Esophagus muscularis mucosa (tissue), 4 donors: ENCODE measurements at regions not wholly inside any gene's neighbourhood (a gene's known extent, or its start where the extent isn't known, plus 50 kb on each side); places are given as distances from the start of the nearest gene placed in this dataset.

Source experiments
- DNase-seq: peaks from one replicate; pipeline ENCODE4 v3.0.0-alpha.2; 2017; ENCODE audit errors: extremely low spot score
- H3K27ac ChIP-seq, 4 donors: fragments of 200-600 bp; sonication (generic); replicated peaks in 1 of 4; 1 replicate in 3 of 4; 2 replicates in 1 of 4; pipeline ENCODE4 v1.5.1; 2016 to 2019; ENCODE audit warnings: mild to moderate bottlenecking in 1 of 4
- H3K27me3 ChIP-seq, 4 donors: fragments of 200-600 bp; sonication (generic); one replicate each; pipeline versions ENCODE4 v1.5.1 to v1.6.0; 2016 to 2019
- H3K36me3 ChIP-seq, 4 donors: fragments of 200-600 bp; sonication (generic); one replicate each; pipeline ENCODE4 v1.5.1; 2016 to 2019
- H3K4me1 ChIP-seq, 4 donors: fragments of 200-600 bp; sonication (generic); one replicate each; pipeline ENCODE4 v1.5.1; 2016 to 2019
- H3K4me3 ChIP-seq, 4 donors: fragments of 200-600 bp; sonication (generic); 1 replicate in 2 of 4; 2 replicates in 2 of 4; pipeline ENCODE4 v1.5.1; 2016 to 2019; ENCODE audit warnings: mild to moderate bottlenecking in 4 of 4, moderate library complexity in 1 of 4
- H3K9me3 ChIP-seq, 4 donors: fragments of 200-600 bp; sonication (generic); 1 replicate in 3 of 4; 2 replicates in 1 of 4; pipeline ENCODE4 v1.5.1; 2016 to 2019
- EP300 ChIP-seq: sonication (generic); formaldehyde crosslinking; IDR thresholded peaks from one replicate; pipeline ENCODE4 v1.6.1; 2017; ENCODE audit warnings: antibody characterized with exemption
- POLR2A ChIP-seq: fragments of 450-650 bp; IDR thresholded peaks from one replicate; pipeline ENCODE4 v1.6.1; 2017; ENCODE audit warnings: antibody characterized with exemption, moderate library complexity, mild to moderate bottlenecking, low read depth
- POLR2AphosphoS5 ChIP-seq, 2 donors: sonication (generic); formaldehyde crosslinking; IDR thresholded peaks; one replicate each; pipeline ENCODE4 v1.6.1; 2017; ENCODE audit warnings: antibody characterized with exemption in 2 of 2
- WGBS: methylation state at CpG from one replicate; pipeline ENCODE4 v1.1.5; 2018; 5-methylcytosine and 5-hydroxymethylcytosine counted together
- intact Hi-C: fragments of 100-400 bp; cut with DNase I; formaldehyde crosslinking; loops from one replicate; pipeline ENCODE4 v1.15.1; 2023
- TF ChIP-seq, protein P1 (sequence below), 3 experiments: fragments of 200-600 bp in 2 of 3; fragments of 450-650 bp in 1 of 3; sonication (generic) in 2 of 3; IDR thresholded peaks; one replicate each; pipeline ENCODE4 v1.5.1; 2017 to 2019; ENCODE audit warnings: antibody characterized with exemption in 3 of 3, mild to moderate bottlenecking in 2 of 3, moderate library complexity in 1 of 3

DNA sequence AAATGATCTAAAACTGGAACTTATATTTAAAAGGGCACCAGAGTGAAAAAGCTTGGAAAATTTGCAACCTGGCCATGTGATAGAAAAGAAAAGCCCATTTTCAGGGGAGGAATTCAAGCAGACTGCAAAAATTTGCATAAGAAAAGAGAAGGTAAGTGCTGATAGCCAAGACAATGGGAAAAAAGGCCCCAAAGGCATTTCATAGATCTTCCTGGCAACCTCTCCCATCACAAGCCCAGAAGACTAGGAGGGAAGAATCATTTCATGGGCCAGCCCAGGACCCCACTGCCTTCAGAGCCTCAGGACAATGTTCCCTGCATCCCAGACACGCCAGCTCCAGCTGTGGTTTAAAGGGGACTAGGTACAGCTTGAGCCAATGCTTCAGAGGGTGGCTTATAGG is 887.3 kb upstream of the DIAPH2 start:
- no peak for DNase-seq
- TF ChIP-seq POLR2A (no peak), EP300 (no peak), POLR2AphosphoS5 (IDR thresholded peaks at IDR 0.05) (no peak)
- TF ChIP-seq, protein P1, sequence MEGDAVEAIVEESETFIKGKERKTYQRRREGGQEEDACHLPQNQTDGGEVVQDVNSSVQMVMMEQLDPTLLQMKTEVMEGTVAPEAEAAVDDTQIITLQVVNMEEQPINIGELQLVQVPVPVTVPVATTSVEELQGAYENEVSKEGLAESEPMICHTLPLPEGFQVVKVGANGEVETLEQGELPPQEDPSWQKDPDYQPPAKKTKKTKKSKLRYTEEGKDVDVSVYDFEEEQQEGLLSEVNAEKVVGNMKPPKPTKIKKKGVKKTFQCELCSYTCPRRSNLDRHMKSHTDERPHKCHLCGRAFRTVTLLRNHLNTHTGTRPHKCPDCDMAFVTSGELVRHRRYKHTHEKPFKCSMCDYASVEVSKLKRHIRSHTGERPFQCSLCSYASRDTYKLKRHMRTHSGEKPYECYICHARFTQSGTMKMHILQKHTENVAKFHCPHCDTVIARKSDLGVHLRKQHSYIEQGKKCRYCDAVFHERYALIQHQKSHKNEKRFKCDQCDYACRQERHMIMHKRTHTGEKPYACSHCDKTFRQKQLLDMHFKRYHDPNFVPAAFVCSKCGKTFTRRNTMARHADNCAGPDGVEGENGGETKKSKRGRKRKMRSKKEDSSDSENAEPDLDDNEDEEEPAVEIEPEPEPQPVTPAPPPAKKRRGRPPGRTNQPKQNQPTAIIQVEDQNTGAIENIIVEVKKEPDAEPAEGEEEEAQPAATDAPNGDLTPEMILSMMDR (IDR thresholded peaks at IDR 0.05) = no peak
- Histone ChIP-seq H3K9me3 (peaks cover 0 to 7% (median 0%) of the 10 kb centered on the region in 4 donors), H3K4me3 (no peak overlapping the region), H3K36me3 (no peaks in the 10 kb centered on the region), H3K4me1 (no peaks in the 10 kb centered on the region), H3K27ac (no peak overlapping the region), H3K27me3 (no peaks in the 10 kb centered on the region)
- WGBS = 33% methylated on average over 1 of the region's 1 CpG
- intact Hi-C loops = no loop called here

DNA sequence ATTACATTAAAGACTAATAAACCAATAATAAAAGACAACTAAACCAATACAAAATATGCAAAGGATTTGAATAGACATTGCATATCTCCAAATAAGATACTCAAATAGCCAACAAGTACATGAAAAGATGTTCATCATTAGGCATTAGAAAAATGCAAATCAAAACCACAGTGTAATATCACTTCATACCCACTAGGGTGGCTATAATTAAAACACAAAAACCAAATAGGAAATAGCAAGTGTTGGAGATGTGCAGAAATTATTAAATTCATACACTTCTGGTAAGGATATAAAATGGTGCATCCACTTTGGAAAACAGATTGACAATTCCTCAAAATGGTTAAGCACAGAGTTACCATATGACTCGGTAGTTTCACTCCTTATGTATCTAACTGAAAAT is 860.8 kb upstream of the DIAPH2 start:
- intact Hi-C loops = no loop called here
- Histone ChIP-seq H3K27me3 (no peaks in the 10 kb centered on the region), H3K9me3 (no peaks in the 10 kb centered on the region), H3K36me3 (no peaks in the 10 kb centered on the region), H3K4me3 (no peak overlapping the region), H3K4me1 (no peaks in the 10 kb centered on the region), H3K27ac (no peak overlapping the region)
- TF ChIP-seq POLR2A = no peak
- TF ChIP-seq, protein P1 (IDR thresholded peaks at IDR 0.05) = peak in 2 of 3 experiments; percentile 6 to 12
- WGBS = 78% methylated on average over 1 of the region's 1 CpG
- DNase-seq = no peak

DNA sequence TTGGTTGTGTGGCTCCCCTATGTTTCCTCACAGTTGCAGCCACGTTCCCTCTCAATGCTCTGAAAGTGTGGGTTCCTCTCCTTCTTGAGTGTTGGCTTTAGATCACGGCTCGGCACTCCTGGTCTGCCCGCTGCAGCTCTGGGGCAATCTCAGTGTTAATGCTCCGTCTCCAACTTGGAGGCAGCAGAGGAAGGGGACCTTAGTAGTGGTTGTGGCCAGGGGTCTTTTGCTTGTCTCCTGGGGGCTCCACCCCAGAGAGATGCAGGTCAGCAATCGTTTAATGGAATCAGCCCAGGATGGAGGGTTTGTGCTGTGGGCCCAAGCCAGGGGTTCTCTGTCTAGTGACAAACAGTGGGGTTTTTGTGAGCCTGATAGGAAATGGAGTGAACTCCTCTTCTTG is 849.4 kb upstream of the DIAPH2 start:
- Histone ChIP-seq H3K36me3 (no peaks in the 10 kb centered on the region), H3K9me3 (no peaks in the 10 kb centered on the region), H3K4me3 (no peak overlapping the region), H3K27me3 (no peaks in the 10 kb centered on the region), H3K27ac (no peak overlapping the region), H3K4me1 (no peaks in the 10 kb centered on the region)
- 86% methylated on average over 6 of the region's 6 CpGs for WGBS
- TF ChIP-seq, protein P1 (IDR thresholded peaks at IDR 0.05) = no peak
- no peak for TF ChIP-seq EP300
- TF ChIP-seq POLR2A = no peak
- no peak for TF ChIP-seq POLR2AphosphoS5 (IDR thresholded peaks at IDR 0.05)
- DNase-seq = no peak
- intact Hi-C loops = no loop called here

DNA sequence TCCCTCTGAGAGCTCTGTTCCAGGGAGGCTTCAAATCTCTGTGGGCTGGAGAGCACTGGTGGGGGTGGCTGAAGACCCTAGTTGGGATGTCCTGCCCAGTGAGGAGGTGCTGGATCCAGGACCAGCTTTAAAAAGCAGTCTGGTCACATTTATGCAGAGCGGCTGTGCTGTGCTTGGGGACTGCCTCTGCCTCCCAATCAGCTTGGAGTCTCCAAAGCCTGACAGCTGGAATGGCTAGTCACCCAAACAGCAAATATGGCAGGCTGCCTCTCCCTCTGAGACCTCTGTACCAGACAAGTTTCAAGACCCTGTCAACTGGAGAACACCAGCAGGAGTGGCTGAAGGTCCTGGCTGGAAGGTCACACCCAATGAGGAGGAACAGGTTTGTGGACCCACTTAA is 848.1 kb upstream of the DIAPH2 start:
- WGBS = 67% methylated on average over 1 of the region's 1 CpG
- intact Hi-C loops = no loop called here
- TF ChIP-seq EP300 (no peak), POLR2AphosphoS5 (IDR thresholded peaks at IDR 0.05) (no peak), POLR2A (no peak)
- TF ChIP-seq, protein P1 (IDR thresholded peaks at IDR 0.05) = no peak
- Histone ChIP-seq H3K27ac (no peak overlapping the region), H3K4me1 (no peaks in the 10 kb centered on the region), H3K36me3 (no peaks in the 10 kb centered on the region), H3K9me3 (no peaks in the 10 kb centered on the region), H3K27me3 (no peaks in the 10 kb centered on the region), H3K4me3 (no peak overlapping the region)
- no peak for DNase-seq

DNA sequence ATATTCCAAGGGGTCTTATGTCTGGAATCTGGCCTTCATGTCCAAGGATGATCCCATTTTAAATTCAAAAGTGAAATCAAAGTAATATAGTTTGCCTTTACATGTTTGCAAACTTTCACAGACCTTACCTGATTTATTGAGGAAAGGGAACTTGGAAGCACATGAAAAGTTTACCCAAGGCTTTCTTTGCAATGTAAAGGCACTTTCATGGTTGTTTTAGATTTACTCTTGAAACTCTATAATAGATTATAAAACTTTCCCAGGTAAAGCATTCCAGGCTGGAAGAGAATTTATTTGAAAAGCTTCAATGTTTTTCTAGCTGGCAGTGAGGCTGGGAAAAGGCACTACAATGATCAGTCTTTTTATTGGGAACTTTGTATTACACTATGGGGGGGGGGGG is 842.8 kb upstream of the DIAPH2 start:
- no peak for DNase-seq
- no peak overlapping the region for H3K4me3 ChIP-seq
- no peaks in the 10 kb centered on the region for H3K9me3 ChIP-seq
- no peak overlapping the region for H3K27ac ChIP-seq
- H3K36me3 ChIP-seq = no peaks in the 10 kb centered on the region
- TF ChIP-seq POLR2AphosphoS5 (IDR thresholded peaks at IDR 0.05) (no peak), EP300 (no peak), POLR2A (no peak)
- TF ChIP-seq, protein P1 (IDR thresholded peaks at IDR 0.05) = no peak
- H3K4me1 ChIP-seq = no peaks in the 10 kb centered on the region
- H3K27me3 ChIP-seq = no peaks in the 10 kb centered on the region
- intact Hi-C loops = no loop called here
